B cell (primary cell): ENCODE measurements at regions not wholly inside any gene's neighbourhood (a gene's known extent, or its start where the extent isn't known, plus 50 kb on each side); places are given as distances from the start of the nearest gene placed in this dataset.

Experiments used
- EZH2 ChIP-seq: IDR thresholded peaks from 2 replicates; pipeline ENCODE4 v1.6.1; 2012; ENCODE audit warnings: borderline replicate concordance, low read depth, mild to moderate bottlenecking, moderate library complexity, low read length; ENCODE audit not compliant: insufficient read depth, poor library complexity, severe bottlenecking
- TF ChIP-seq, protein P1 (sequence below): fragments of 200-600 bp; IDR thresholded peaks from one replicate; pipeline ENCODE4 v1.8.0; 2022; ENCODE audit warnings: antibody characterized with exemption, mild to moderate bottlenecking

- TF ChIP-seq, protein P1, sequence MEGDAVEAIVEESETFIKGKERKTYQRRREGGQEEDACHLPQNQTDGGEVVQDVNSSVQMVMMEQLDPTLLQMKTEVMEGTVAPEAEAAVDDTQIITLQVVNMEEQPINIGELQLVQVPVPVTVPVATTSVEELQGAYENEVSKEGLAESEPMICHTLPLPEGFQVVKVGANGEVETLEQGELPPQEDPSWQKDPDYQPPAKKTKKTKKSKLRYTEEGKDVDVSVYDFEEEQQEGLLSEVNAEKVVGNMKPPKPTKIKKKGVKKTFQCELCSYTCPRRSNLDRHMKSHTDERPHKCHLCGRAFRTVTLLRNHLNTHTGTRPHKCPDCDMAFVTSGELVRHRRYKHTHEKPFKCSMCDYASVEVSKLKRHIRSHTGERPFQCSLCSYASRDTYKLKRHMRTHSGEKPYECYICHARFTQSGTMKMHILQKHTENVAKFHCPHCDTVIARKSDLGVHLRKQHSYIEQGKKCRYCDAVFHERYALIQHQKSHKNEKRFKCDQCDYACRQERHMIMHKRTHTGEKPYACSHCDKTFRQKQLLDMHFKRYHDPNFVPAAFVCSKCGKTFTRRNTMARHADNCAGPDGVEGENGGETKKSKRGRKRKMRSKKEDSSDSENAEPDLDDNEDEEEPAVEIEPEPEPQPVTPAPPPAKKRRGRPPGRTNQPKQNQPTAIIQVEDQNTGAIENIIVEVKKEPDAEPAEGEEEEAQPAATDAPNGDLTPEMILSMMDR, result no peak
- no peak for TF ChIP-seq EZH2
Measured at GRCh38 chr21:35895598-35895997, 164.7 kb downstream of the SETD4 start.
